ENCODE measurements at regions not wholly inside any gene's neighbourhood (a gene's known extent, or its start where the extent isn't known, plus 50 kb on each side); places are given as distances from the start of the nearest gene placed in this dataset.

DNA sequence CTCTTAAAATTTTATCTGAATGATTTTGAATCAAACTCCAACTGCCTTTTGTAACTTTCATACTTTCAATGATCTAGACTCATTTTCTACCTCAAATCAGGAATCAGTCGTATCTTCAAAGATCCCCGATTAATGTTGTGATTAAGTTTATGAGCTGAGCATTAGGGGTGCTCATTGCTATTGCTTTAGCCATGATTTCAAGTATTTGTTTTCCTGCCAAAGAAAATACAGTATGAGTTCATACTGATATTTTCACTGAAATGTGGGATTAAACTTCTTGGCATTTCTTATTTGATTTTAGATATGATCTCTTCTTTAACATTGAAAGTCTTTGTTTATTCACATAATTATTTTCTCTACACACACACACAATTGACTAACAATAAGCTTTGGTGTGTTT is 785.6 kb downstream of the NTRK3 start:
- H3K4me1 ChIP-seq (replicated peaks in 1 of 4; ENCODE audit: control insufficient read depth in 3 of 4, insufficient read depth in 4 of 4, low read length in 3 of 4) = no peaks in the 10 kb centered on the region
- no peak overlapping the region for H2BK120ac ChIP-seq (replicated peaks; ENCODE audit: low read depth, low read length)
- CTCF ChIA-PET (ENCODE audit: partially characterized antibody) = no interaction called here
- no peak overlapping the region for H4K5ac ChIP-seq (ENCODE audit: insufficient read length, low read depth, low read length)
- H3K9ac ChIP-seq (replicated peaks in 1 of 4; ENCODE audit: extremely low read depth in 1 of 4, low read depth in 3 of 4, low read length in 3 of 4) = no peak overlapping the region
- H2BK12ac ChIP-seq (ENCODE audit: low read depth, low read length) = no peak overlapping the region
- POLR2A ChIA-PET (ENCODE audit: partially characterized antibody) = no interaction called here
- H3K18ac ChIP-seq (ENCODE audit: extremely low read depth, low read length) = no peak overlapping the region
- no peak overlapping the region for H3K27ac ChIP-seq (ENCODE audit: low read depth, low read length)
- no peak overlapping the region for H3K23ac ChIP-seq (ENCODE audit: insufficient read length)
- no peaks in the 10 kb centered on the region for H3K79me2 ChIP-seq (ENCODE audit: control insufficient read depth in 1 of 2, insufficient read depth in 2 of 2, low read length in 2 of 2)
- FAIRE-seq = no peak
- no peak overlapping the region for H2AK5ac ChIP-seq (ENCODE audit: low read depth, low read length)
- H4K20me1 ChIP-seq (replicated peaks in 1 of 2; ENCODE audit: control insufficient read depth in 1 of 2, insufficient read depth in 2 of 2, low read length in 2 of 2) = no peaks in the 10 kb centered on the region
- no peaks in the 10 kb centered on the region for H3K79me1 ChIP-seq (ENCODE audit: low read depth, low read length)
- no peaks in the 10 kb centered on the region for H3K36me3 ChIP-seq (ENCODE audit: control insufficient read depth in 2 of 4, insufficient read depth in 4 of 4, low read length in 3 of 4)
- no peaks in the 10 kb centered on the region for H3K9me3 ChIP-seq (ENCODE audit: insufficient read depth in 2 of 2, low read depth in 1 of 2, low read length in 1 of 2)
- H3K23me2 ChIP-seq (ENCODE audit: low read depth, low read length) = no peaks in the 10 kb centered on the region
- TF ChIP-seq, protein P1, sequence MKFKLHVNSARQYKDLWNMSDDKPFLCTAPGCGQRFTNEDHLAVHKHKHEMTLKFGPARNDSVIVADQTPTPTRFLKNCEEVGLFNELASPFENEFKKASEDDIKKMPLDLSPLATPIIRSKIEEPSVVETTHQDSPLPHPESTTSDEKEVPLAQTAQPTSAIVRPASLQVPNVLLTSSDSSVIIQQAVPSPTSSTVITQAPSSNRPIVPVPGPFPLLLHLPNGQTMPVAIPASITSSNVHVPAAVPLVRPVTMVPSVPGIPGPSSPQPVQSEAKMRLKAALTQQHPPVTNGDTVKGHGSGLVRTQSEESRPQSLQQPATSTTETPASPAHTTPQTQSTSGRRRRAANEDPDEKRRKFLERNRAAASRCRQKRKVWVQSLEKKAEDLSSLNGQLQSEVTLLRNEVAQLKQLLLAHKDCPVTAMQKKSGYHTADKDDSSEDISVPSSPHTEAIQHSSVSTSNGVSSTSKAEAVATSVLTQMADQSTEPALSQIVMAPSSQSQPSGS (IDR thresholded peaks at IDR 0.05; ENCODE audit: low read length) = no peak
- TF ChIP-seq BRCA1 (IDR thresholded peaks at IDR 0.05; ENCODE audit: low read depth, low read length) (no peak), SIRT6 (IDR thresholded peaks at IDR 0.05; ENCODE audit: low read length) (no peak)
- H2AFZ ChIP-seq (ENCODE audit: low read length) = no peak overlapping the region
- H2BK20ac ChIP-seq (ENCODE audit: low read length) = no peak overlapping the region
- no peak for DNase-seq (ENCODE audit: low read depth in 1 of 2, low spot score in 2 of 2)
- no peak overlapping the region for H3K14ac ChIP-seq (ENCODE audit: insufficient read length)
- H3K56ac ChIP-seq (replicated peaks; ENCODE audit: insufficient read length, low read depth, low read length) = no peak overlapping the region
- H3K27me3 ChIP-seq (replicated peaks in 1 of 4; ENCODE audit: control insufficient read depth in 3 of 4, extremely low read depth in 1 of 4, insufficient read depth in 3 of 4, low read length in 3 of 4) = no peaks in the 10 kb centered on the region
- H3K4ac ChIP-seq (replicated peaks; ENCODE audit: insufficient read length, low read depth, low read length) = no peak overlapping the region
- no peak overlapping the region for H3K4me3 ChIP-seq (ENCODE audit: extremely low read depth in 1 of 4, insufficient read depth in 2 of 4, low read depth in 3 of 4, low read length in 4 of 4)
- 81% methylated on average over 2 of the region's 2 CpGs; no CpG with 5 or more reads in 1 of the 2 experiments for WGBS, 2 experiments (ENCODE audit: extremely low coverage in 1 of 2, insufficient coverage in 1 of 2, insufficient read length in 1 of 2, insufficient replicate concordance in 2 of 2, low coverage in 1 of 2, low lambda C conversion rate in 2 of 2, missing lambda C conversion rate in 1 of 2)
- H2BK5ac ChIP-seq (ENCODE audit: low read depth, low read length) = no peak overlapping the region
- no peak overlapping the region for H3K4me2 ChIP-seq (ENCODE audit: insufficient read depth in 1 of 2, low read depth in 2 of 2, low read length in 2 of 2)
- H2BK15ac ChIP-seq (ENCODE audit: low read length) = no peak overlapping the region
- H4K91ac ChIP-seq (replicated peaks; ENCODE audit: insufficient read length, low read length) = no peak overlapping the region
- no peak overlapping the region for H4K8ac ChIP-seq (ENCODE audit: extremely low read depth, insufficient read depth, low read length)
